HepG2 (cell line): ENCODE measurements at regions not wholly inside any gene's neighbourhood (a gene's known extent, or its start where the extent isn't known, plus 50 kb on each side); places are given as distances from the start of the nearest gene placed in this dataset.

Experiments
- CCAR2 ChIP-seq: fragments of 200-400 bp; formaldehyde crosslinking; optimal IDR thresholded peaks from 2 replicates; pipeline ENCODE3; 2018; ENCODE audit warnings: low read depth, mild to moderate bottlenecking, low read length, moderate library complexity
- EP300 ChIP-seq, 3 experiments: sonication (generic) in 1 of 3; formaldehyde crosslinking in 1 of 3; IDR thresholded peaks; 2 replicates each; pipeline versions ENCODE4 v1.5.1 to v1.6.1; 2011 to 2020; ENCODE audit warnings: low read depth in 2 of 3, low read length in 2 of 3, borderline replicate concordance in 1 of 3, improper control_type of control experiment in 1 of 3, mild to moderate bottlenecking in 1 of 3, missing genetic modification reagents in 1 of 3, moderate library complexity in 1 of 3
- MLLT10 ChIP-seq: sonication (generic); formaldehyde crosslinking; IDR thresholded peaks from 2 replicates; pipeline ENCODE4 v1.4.0; 2020; ENCODE audit warnings: missing genetic modification reagents
- MTA3 ChIP-seq: sonication (generic); formaldehyde crosslinking; IDR thresholded peaks from 2 replicates; pipeline ENCODE4 v1.4.0; 2020; ENCODE audit warnings: missing genetic modification reagents
- POLR2A ChIP-seq, 2 experiments: IDR thresholded peaks; 2 replicates each; pipeline ENCODE4 v1.6.1; 2011; ENCODE audit warnings: low read depth in 2 of 2, low read length in 2 of 2, mild to moderate bottlenecking in 1 of 2, moderate library complexity in 1 of 2; ENCODE audit not compliant: insufficient read depth in 1 of 2
- RBAK ChIP-seq: sonication (generic); formaldehyde crosslinking; IDR thresholded peaks from 2 replicates; pipeline ENCODE4 v1.5.1; 2020; ENCODE audit warnings: mild to moderate bottlenecking, missing genetic modification reagents
- SUZ12 ChIP-seq: fragments of 150-350 bp; IDR thresholded peaks from 2 replicates; pipeline ENCODE4 v1.6.1; 2014; ENCODE audit warnings: low read depth, low read length
- TAF1 ChIP-seq: sonication (generic); formaldehyde crosslinking; IDR thresholded peaks from 2 replicates; pipeline ENCODE4 v1.4.0; 2020; ENCODE audit warnings: missing genetic modification reagents
- XRCC5 ChIP-seq: fragments of 200-400 bp; formaldehyde crosslinking; optimal IDR thresholded peaks from 2 replicates; pipeline ENCODE3; 2017; ENCODE audit warnings: mild to moderate bottlenecking, low read length
- ZNF549 ChIP-seq: sonication (generic); formaldehyde crosslinking; IDR thresholded peaks from 2 replicates; pipeline ENCODE4 v1.5.0; 2020; ENCODE audit warnings: missing genetic modification reagents
- TF ChIP-seq, protein P1 (sequence below): sonication (generic); formaldehyde crosslinking; IDR thresholded peaks from 2 replicates; pipeline ENCODE4 v1.5.0; 2020; ENCODE audit warnings: mild to moderate bottlenecking, missing genetic modification reagents
- TF ChIP-seq, protein P2 (sequence below): sonication (generic); formaldehyde crosslinking; IDR thresholded peaks from 2 replicates; pipeline ENCODE4 v1.5.0; 2020; ENCODE audit warnings: mild to moderate bottlenecking, missing genetic modification reagents, moderate library complexity
- TF ChIP-seq, protein P3 (sequence below): sonication (generic); formaldehyde crosslinking; IDR thresholded peaks from 2 replicates; pipeline ENCODE4 v1.5.1; 2020; ENCODE audit warnings: mild to moderate bottlenecking, missing genetic modification reagents, moderate library complexity
- TF ChIP-seq, protein P4 (sequence below): sonication (generic); formaldehyde crosslinking; conservative IDR thresholded peaks from 2 replicates; pipeline ENCODE4 v1.8.1; 2023; ENCODE audit warnings: missing genetic modification reagents

DNA sequence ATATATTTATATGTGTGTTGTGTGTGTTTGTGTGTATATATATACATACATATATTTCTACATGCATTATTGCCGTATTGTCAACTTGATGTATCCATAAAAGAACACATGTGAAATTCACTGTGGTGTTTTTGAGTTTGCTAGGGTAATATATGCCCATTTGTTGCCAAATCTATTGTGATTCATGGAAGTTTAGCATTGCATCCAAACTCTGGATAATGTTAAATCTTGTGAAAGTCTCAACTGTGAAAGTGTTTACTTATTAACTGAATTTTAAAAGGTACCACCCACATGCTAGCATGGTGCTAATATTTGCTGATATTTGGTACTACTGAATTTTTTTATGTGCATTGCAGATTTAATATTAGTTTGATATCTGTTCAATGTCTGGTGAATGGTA, 96.6 kb upstream of the SLC8A1 start:
- TF ChIP-seq SUZ12 (no peak), ZNF549 (CRISPR knock-in tag) (no peak), MTA3 (CRISPR knock-in tag) (no peak), TAF1 (no peak), CCAR2 (no peak), EP300 (IDR thresholded peaks at IDR 0.05; ENCODE audit: low read depth in 2 of 2, low read length in 2 of 2) (no peak), EP300 (CRISPR knock-in tag; IDR thresholded peaks at IDR 0.05; ENCODE audit: borderline replicate concordance) (no peak), POLR2A (IDR thresholded peaks at IDR 0.05; ENCODE audit: insufficient read depth in 1 of 2, low read depth in 2 of 2, low read length in 2 of 2) (no peak), MLLT10 (CRISPR knock-in tag) (no peak), RBAK (CRISPR knock-in tag) (no peak), XRCC5 (no peak)
- TF ChIP-seq, protein P1, sequence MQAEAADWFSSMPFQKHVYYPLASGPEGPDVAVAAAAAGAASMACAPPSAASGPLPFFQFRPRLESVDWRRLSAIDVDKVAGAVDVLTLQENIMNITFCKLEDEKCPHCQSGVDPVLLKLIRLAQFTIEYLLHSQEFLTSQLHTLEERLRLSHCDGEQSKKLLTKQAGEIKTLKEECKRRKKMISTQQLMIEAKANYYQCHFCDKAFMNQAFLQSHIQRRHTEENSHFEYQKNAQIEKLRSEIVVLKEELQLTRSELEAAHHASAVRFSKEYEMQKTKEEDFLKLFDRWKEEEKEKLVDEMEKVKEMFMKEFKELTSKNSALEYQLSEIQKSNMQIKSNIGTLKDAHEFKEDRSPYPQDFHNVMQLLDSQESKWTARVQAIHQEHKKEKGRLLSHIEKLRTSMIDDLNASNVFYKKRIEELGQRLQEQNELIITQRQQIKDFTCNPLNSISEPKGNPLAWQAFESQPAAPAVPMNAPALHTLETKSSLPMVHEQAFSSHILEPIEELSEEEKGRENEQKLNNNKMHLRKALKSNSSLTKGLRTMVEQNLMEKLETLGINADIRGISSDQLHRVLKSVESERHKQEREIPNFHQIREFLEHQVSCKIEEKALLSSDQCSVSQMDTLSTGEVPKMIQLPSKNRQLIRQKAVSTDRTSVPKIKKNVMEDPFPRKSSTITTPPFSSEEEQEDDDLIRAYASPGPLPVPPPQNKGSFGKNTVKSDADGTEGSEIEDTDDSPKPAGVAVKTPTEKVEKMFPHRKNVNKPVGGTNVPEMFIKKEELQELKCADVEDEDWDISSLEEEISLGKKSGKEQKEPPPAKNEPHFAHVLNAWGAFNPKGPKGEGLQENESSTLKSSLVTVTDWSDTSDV = no peak
- TF ChIP-seq, protein P2, sequence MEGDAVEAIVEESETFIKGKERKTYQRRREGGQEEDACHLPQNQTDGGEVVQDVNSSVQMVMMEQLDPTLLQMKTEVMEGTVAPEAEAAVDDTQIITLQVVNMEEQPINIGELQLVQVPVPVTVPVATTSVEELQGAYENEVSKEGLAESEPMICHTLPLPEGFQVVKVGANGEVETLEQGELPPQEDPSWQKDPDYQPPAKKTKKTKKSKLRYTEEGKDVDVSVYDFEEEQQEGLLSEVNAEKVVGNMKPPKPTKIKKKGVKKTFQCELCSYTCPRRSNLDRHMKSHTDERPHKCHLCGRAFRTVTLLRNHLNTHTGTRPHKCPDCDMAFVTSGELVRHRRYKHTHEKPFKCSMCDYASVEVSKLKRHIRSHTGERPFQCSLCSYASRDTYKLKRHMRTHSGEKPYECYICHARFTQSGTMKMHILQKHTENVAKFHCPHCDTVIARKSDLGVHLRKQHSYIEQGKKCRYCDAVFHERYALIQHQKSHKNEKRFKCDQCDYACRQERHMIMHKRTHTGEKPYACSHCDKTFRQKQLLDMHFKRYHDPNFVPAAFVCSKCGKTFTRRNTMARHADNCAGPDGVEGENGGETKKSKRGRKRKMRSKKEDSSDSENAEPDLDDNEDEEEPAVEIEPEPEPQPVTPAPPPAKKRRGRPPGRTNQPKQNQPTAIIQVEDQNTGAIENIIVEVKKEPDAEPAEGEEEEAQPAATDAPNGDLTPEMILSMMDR (CRISPR knock-in tag) = no peak
- TF ChIP-seq, protein P3, sequence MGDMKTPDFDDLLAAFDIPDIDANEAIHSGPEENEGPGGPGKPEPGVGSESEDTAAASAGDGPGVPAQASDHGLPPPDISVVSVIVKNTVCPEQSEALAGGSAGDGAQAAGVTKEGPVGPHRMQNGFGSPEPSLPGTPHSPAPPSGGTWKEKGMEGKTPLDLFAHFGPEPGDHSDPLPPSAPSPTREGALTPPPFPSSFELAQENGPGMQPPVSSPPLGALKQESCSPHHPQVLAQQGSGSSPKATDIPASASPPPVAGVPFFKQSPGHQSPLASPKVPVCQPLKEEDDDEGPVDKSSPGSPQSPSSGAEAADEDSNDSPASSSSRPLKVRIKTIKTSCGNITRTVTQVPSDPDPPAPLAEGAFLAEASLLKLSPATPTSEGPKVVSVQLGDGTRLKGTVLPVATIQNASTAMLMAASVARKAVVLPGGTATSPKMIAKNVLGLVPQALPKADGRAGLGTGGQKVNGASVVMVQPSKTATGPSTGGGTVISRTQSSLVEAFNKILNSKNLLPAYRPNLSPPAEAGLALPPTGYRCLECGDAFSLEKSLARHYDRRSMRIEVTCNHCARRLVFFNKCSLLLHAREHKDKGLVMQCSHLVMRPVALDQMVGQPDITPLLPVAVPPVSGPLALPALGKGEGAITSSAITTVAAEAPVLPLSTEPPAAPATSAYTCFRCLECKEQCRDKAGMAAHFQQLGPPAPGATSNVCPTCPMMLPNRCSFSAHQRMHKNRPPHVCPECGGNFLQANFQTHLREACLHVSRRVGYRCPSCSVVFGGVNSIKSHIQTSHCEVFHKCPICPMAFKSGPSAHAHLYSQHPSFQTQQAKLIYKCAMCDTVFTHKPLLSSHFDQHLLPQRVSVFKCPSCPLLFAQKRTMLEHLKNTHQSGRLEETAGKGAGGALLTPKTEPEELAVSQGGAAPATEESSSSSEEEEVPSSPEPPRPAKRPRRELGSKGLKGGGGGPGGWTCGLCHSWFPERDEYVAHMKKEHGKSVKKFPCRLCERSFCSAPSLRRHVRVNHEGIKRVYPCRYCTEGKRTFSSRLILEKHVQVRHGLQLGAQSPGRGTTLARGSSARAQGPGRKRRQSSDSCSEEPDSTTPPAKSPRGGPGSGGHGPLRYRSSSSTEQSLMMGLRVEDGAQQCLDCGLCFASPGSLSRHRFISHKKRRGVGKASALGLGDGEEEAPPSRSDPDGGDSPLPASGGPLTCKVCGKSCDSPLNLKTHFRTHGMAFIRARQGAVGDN (CRISPR knock-in tag) = no peak
- TF ChIP-seq, protein P4, sequence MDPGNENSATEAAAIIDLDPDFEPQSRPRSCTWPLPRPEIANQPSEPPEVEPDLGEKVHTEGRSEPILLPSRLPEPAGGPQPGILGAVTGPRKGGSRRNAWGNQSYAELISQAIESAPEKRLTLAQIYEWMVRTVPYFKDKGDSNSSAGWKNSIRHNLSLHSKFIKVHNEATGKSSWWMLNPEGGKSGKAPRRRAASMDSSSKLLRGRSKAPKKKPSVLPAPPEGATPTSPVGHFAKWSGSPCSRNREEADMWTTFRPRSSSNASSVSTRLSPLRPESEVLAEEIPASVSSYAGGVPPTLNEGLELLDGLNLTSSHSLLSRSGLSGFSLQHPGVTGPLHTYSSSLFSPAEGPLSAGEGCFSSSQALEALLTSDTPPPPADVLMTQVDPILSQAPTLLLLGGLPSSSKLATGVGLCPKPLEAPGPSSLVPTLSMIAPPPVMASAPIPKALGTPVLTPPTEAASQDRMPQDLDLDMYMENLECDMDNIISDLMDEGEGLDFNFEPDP (CRISPR knock-in tag) = no peak
